Stimulated activated CD4-positive, alpha-beta T cell treated with anti-CD3 and anti-CD28 coated beads, Interleukin-4, amount 100 ng/mL, for 1 hour (primary cell): ENCODE measurements at regions not wholly inside any gene's neighbourhood (a gene's known extent, or its start where the extent isn't known, plus 50 kb on each side); places are given as distances from the start of the nearest gene placed in this dataset.
"Not testable (repeated sequence)": the region's sequence is repeated elsewhere in the genome, so short reads cannot be mapped to it uniquely, and the experiment has no call there.

Experiments used
- DNase-seq: peaks from one replicate; pipeline ENCODE4 v3.0.0-alpha.2; 2020

DNA sequence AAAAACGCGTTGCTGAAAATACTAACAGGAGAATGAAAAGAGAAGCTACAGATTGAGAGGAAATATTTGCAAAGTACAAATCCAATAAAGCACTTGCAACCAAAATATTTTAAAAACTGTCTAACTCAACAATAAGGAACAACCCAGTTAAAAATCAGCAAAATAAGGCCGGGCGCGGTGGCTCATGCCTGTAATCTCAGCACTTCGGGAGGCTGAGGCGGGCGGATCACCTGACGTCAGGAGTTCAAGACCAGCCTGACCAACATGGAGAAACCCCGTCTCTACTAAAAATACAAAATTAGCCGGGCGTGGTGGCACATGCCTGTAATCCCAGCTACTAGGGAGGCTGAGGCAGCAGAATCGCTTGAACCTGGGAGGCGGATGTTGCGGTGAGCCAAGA lies 798.6 kb downstream of the PLCL1 start:
- DNase-seq: not testable (repeated sequence)

- DNase-seq: no peak
Observed at GRCh38 chr2:198597648-198598047, 793.3 kb downstream of the PLCL1 start.

DNA sequence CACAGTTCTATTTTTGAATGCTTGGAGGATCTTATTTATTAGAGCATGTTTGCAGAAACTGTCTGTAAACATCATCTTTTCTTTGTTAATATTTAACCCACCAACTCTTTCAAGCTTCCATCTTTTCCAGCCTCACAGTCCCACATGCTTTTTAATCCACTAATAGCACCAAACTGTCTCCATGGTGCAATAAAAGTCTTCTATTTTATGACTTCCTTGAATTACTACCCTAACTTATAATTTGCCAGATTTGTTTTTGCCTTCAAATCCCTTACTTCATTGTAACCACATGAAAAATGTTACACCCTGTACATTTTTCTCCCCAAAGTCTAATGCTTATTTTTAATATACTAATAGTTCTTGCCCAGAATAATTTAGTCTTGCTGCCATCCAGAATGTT lies 792.6 kb downstream of the PLCL1 start:
- no peak for DNase-seq

DNA sequence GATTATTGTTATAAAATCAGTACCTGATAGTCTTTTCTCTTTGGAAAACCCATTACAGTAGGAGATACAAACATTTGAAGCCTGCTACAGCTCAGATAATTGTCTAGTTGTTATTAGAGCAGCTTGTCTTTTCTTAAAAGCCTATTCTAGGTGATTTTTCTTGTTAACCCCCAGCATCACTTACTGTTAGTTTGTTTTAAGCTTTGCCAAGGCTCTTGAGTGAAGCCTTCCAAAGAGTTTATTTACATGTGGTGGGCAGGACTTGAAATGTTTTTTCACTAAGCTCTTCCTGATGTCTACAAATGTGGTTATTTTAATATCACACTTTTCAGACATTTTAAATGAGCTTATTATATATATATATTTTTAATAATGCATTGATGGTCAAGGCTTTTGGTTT lies 791.3 kb downstream of the PLCL1 start:
- no peak for DNase-seq

DNA sequence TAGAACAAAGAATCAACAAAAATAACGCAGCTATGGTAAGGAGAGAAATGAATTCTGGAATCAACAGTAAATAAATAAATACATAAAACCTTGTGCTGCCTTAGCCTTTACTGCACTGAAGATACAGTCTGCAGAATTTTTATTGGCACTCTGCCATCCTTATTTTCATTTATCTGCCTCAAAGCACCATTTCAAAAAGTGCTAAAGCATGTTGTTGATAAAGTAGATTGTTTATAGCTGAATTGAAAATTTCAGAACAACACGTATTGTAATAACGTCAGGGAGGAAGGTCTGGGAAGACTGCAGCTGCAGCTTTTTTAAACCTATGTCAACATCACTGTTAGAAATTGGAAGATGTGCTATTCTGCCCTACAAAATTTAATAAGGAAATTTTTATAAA lies 787.2 kb downstream of the PLCL1 start:
- no peak for DNase-seq

GRCh38 chr2:198587741-198588140 lies 783.3 kb downstream of the PLCL1 start:
- DNase-seq: no peak

DNA sequence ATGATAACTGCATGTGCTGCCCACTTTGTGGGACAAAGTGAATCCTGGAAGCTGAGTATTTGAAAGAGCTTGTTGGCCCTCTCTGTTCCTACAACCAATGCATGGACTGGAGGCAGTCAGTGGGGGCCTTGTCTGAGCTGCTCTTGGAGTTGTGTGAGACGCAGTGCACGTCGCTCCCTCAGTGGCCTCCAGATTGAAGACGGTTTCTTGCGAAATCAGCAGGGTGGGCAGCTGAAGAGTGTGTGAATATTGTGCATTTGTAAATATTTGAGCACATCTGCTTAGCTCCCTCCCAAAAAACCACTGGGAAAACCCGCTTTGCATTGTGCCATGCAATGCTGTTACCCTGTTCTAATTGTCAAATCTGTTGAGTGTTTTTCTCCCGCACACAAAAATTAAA lies 782.8 kb downstream of the PLCL1 start:
- DNase-seq: no peak

GRCh38 chr2:198571393-198571792 lies 767.0 kb downstream of the PLCL1 start:
- no peak for DNase-seq

DNA sequence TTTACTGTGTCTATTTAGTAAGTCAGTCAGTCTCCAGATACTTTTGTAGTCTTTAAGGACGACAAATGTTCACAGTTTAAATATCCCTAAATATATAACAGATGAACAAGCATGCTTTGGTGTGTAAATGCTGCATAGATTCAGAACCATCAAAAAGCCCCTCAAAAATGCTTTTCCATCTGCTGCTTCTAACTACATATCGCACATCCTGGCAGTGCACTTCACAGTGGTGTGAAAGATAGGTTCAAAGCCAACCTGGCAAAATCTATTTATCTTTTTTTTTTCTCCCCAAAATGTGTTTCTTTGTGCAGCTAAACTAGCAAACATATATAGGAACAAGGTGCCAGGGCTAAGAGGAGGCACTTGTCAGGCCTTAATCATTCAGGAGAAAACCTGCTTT lies 753.8 kb downstream of the PLCL1 start:
- DNase-seq: no peak

DNA sequence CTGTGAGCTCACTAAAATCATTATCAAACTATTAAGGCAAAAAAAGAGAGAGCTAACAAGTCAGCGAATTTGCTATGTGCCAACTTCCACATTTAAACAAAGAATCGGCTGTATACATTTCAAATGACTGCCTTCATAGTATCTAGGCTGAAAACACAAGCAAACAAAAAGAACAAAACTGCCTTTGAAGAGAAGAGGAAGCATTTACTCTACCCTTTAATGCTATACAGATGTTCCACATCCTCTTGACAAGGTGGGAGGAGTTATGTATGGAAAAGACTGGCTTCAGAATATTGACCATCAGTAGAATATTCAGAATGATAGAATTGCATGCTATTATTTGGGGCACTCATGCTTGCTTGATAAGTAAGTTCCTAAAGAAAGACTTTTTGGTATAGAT lies 741.7 kb downstream of the PLCL1 start:
- no peak for DNase-seq

GRCh38 chr2:198545411-198545810 lies 741.0 kb downstream of the PLCL1 start:
- DNase-seq: no peak

GRCh38 chr2:198544461-198544860 lies 740.1 kb downstream of the PLCL1 start:
- DNase-seq: no peak

DNA sequence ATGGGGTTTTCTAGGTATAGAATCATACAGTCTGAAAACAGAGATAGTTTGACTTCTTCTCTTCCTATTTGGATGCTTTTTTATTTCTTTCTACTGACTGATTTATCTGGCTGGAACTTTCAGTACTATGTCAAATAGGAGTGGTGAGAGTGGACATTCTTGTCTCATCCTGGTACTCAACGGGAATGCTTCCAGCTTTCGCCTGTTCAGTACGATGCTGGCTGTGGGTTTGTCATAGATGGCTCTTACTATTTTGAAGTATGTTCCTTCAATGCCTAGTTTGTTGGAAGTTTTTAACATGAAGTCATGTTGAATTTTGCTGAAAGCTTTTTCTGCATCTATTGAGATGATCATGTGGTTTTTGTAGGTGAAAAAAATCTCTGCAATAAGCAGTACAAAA lies 730.4 kb downstream of the PLCL1 start:
- no peak for DNase-seq

- DNase-seq: no peak
Observed at GRCh38 chr2:198525211-198525969, 721.0 kb downstream of the PLCL1 start.

DNA sequence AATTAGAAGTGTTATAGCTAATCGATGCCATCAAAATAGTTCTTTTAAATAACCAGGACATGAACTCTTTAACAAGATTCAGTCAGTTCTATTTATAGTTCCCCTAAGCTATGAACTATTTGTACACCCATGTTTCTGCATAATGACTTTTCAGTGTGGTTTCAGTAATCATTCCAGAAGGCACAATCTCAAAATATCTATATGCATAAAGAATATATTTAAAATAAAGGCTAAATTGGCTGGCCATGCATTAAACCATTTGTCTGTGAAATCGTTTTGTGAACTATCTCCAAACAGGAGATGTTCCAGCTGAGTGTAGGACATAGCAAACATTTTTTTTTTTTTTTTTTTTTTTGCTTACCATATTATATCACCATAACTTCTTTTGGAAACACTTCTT lies 719.3 kb downstream of the PLCL1 start:
- no peak for DNase-seq

GRCh38 chr2:198518935-198519334 lies 714.5 kb downstream of the PLCL1 start:
- no peak for DNase-seq

DNA sequence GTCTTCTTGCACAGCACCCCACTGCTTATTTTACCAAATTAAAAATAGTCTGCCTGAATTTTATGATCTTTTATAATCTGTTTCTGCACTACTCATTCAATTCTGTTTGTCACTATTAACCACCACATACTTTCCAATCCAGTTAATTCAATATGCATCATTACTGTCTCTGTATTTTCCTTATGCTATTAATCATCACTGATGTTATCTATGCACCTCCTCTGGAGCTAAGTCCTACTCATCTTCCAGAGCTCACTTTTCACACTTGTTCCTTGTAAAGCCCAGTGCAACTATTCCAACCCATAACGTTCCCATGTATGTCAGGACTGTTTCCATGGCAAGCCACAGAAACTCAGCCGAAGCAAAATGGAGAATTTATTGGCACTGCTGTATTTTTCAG lies 713.6 kb downstream of the PLCL1 start:
- DNase-seq: no peak

GRCh38 chr2:198508610-198509009 lies 704.2 kb downstream of the PLCL1 start:
- DNase-seq: not testable (repeated sequence)

DNA sequence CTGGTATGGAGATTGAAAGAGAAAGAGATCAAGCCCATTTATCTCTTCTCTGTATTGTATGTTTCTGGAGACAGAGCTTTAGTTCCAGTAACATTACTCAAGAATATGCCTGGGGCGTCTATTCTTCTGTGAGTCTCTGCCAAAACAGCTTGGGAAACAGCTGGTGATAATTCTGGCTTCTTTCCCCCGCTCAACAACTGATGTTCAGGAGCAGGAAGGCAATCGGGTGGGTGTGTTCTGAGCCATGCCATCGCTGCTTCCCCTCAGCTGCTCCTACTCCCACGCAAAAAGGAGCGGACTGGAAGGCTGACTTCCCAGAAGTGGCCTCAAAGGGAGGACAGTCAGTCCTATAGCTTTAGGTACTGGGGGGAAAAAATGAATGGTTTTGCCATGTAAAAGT lies 695.1 kb downstream of the PLCL1 start:
- DNase-seq: no peak

- no peak for DNase-seq
Observed at GRCh38 chr2:198498516-198498915, 694.1 kb downstream of the PLCL1 start.

- DNase-seq: no peak
Observed at GRCh38 chr2:198498048-198498447, 693.7 kb downstream of the PLCL1 start.

- no peak for DNase-seq
Observed at GRCh38 chr2:198494931-198495330, 690.5 kb downstream of the PLCL1 start.

GRCh38 chr2:198490748-198491147 lies 686.4 kb downstream of the PLCL1 start:
- no peak for DNase-seq

DNA sequence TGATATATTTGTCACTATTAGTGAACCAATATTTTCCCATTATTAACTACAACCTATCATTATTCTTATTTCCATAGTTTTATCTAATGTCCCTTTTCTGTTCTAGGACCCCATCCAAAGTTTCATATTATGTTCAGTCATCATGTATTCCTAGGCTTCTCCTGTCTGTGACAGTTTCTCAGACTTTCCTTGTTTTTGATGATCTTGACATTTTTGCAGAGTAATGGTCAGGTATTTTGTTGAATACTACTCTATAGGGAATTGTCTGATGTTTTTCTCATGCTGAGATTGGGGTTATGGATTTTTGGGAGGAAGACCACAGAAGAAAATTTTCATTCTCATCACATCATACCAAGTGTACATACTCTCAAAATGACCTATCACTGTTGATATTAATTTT lies 684.6 kb downstream of the PLCL1 start:
- no peak for DNase-seq

DNA sequence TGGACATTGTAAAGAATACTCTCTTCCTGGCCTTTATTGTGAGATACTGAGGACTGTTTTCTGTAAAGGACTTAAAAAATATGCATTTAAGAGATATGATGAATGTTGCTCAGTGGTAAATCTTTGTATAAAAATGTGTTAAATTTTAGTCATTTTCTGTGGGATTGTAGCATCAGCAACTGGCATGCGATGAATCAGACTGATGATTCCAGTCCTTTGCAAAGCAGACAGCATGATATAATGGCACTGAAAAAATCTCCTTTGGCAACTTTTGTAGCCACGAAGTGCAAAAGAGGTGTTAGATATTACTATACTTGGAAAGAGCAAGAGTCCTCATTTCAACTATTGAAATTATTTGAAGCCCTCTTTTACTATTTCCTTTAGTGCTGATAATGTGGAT lies 678.7 kb downstream of the PLCL1 start:
- DNase-seq: no peak
